Kidney glomerular epithelial cell (primary cell): ENCODE measurements at regions not wholly inside any gene's neighbourhood (a gene's known extent, or its start where the extent isn't known, plus 50 kb on each side); places are given as distances from the start of the nearest gene placed in this dataset.
"Not testable (repeated sequence)": the region's sequence is repeated elsewhere in the genome, so short reads cannot be mapped to it uniquely, and the experiment has no call there.

Experiments used
- DNase-seq: peaks from one replicate; lab custom pipeline; 2025; lab: John Stamatoyannopoulos, UW

- no peak for DNase-seq
Observed at GRCh38 chr9:117938896-117939295, 234.7 kb downstream of the TLR4 start.

- not testable (repeated sequence) for DNase-seq
Observed at GRCh38 chr9:117944750-117945149, 240.5 kb downstream of the TLR4 start.

GRCh38 chr9:117945286-117945685 lies 241.1 kb downstream of the TLR4 start:
- no peak for DNase-seq

- no peak for DNase-seq
Observed at GRCh38 chr9:117951127-117951526, 246.9 kb downstream of the TLR4 start.

GRCh38 chr9:117952581-117952980 lies 248.4 kb downstream of the TLR4 start:
- DNase-seq: no peak

- no peak for DNase-seq
Observed at GRCh38 chr9:117957267-117957666, 253.1 kb downstream of the TLR4 start.

- no peak for DNase-seq
Observed at GRCh38 chr9:117958726-117959125, 254.5 kb downstream of the TLR4 start.

- DNase-seq: no peak
Observed at GRCh38 chr9:117963493-117964090, 259.4 kb downstream of the TLR4 start.

- DNase-seq: no peak
Observed at GRCh38 chr9:117970276-117971050, 266.3 kb downstream of the TLR4 start.

GRCh38 chr9:117974108-117974507 lies 269.9 kb downstream of the TLR4 start:
- DNase-seq: no peak

GRCh38 chr9:117979914-117980313 lies 275.7 kb downstream of the TLR4 start:
- DNase-seq: no peak

- no peak for DNase-seq
Observed at GRCh38 chr9:117987945-117988344, 283.7 kb downstream of the TLR4 start.

- no peak for DNase-seq
Observed at GRCh38 chr9:117992006-117992405, 287.8 kb downstream of the TLR4 start.

- DNase-seq: no peak
Observed at GRCh38 chr9:118000581-118000980, 296.4 kb downstream of the TLR4 start.

GRCh38 chr9:118003240-118003639 lies 299.0 kb downstream of the TLR4 start:
- no peak for DNase-seq

- no peak for DNase-seq
Observed at GRCh38 chr9:118008246-118008645, 304.0 kb downstream of the TLR4 start.

- DNase-seq: no peak
Observed at GRCh38 chr9:118009614-118010013, 305.4 kb downstream of the TLR4 start.

- DNase-seq: no peak
Observed at GRCh38 chr9:118017607-118018122, 313.5 kb downstream of the TLR4 start.

- DNase-seq: no peak
Observed at GRCh38 chr9:118023644-118024043, 319.4 kb downstream of the TLR4 start.

GRCh38 chr9:118028225-118028624 lies 324.0 kb downstream of the TLR4 start:
- DNase-seq: no peak

- DNase-seq: no peak
Observed at GRCh38 chr9:118029425-118029824, 325.2 kb downstream of the TLR4 start.

- no peak for DNase-seq
Observed at GRCh38 chr9:118034701-118035100, 330.5 kb downstream of the TLR4 start.

- no peak for DNase-seq
Observed at GRCh38 chr9:118038713-118039112, 334.5 kb downstream of the TLR4 start.

GRCh38 chr9:118058227-118058626 lies 354.0 kb downstream of the TLR4 start:
- DNase-seq: no peak
